ENCODE measurements at regions not wholly inside any gene's neighbourhood (a gene's known extent, or its start where the extent isn't known, plus 50 kb on each side); places are given as distances from the start of the nearest gene placed in this dataset.
"Not testable (repeated sequence)": the region's sequence is repeated elsewhere in the genome, so short reads cannot be mapped to it uniquely, and the experiment has no call there.

GRCh38 chr14:36465178-36465577, 54.9 kb downstream of the NKX2-1 start:
- no peak for DNase-seq

- no peak for DNase-seq
Measured at GRCh38 chr14:36462890-36463289, 57.1 kb downstream of the NKX2-1 start.

GRCh38 chr14:36455241-36455627, 64.8 kb downstream of the NKX2-1 start:
- no peak for DNase-seq

GRCh38 chr14:36454599-36455240, 65.3 kb downstream of the NKX2-1 start:
- no peak for DNase-seq

- no peak for DNase-seq
Measured at GRCh38 chr14:36452860-36453259, 67.2 kb downstream of the NKX2-1 start.

- DNase-seq, result no peak
Measured at GRCh38 chr14:36451310-36452065, 68.5 kb downstream of the NKX2-1 start.

- DNase-seq, result no peak
Measured at GRCh38 chr14:36450550-36450949, 69.5 kb downstream of the NKX2-1 start.

- no peak for DNase-seq
Measured at GRCh38 chr14:36449903-36450302, 70.1 kb downstream of the NKX2-1 start.

GRCh38 chr14:36443374-36443773, 76.7 kb downstream of the NKX2-1 start:
- DNase-seq, result no peak

GRCh38 chr14:36442824-36443241, 77.2 kb downstream of the NKX2-1 start:
- DNase-seq, result no peak

- DNase-seq, result no peak
Measured at GRCh38 chr14:36441283-36441682, 78.7 kb downstream of the NKX2-1 start.

GRCh38 chr14:36439766-36440165, 80.3 kb downstream of the NKX2-1 start:
- no peak for DNase-seq

GRCh38 chr14:36438883-36439282, 81.1 kb downstream of the NKX2-1 start:
- DNase-seq, result no peak

GRCh38 chr14:36430662-36431084, 89.4 kb downstream of the NKX2-1 start:
- DNase-seq, result no peak

- no peak for DNase-seq
Measured at GRCh38 chr14:36430169-36430568, 89.9 kb downstream of the NKX2-1 start.

GRCh38 chr14:36429692-36430091, 90.3 kb downstream of the NKX2-1 start:
- no peak for DNase-seq

- DNase-seq, result no peak
Measured at GRCh38 chr14:36428350-36428749, 91.7 kb downstream of the NKX2-1 start.

GRCh38 chr14:36426836-36427235, 93.2 kb downstream of the NKX2-1 start:
- no peak for DNase-seq

GRCh38 chr14:36426113-36426512, 93.9 kb downstream of the NKX2-1 start:
- no peak for DNase-seq

GRCh38 chr14:36424478-36425102, 95.4 kb downstream of the NKX2-1 start:
- peak; percentile 78 to 80 for DNase-seq

- DNase-seq, result no peak
Measured at GRCh38 chr14:36423430-36423829, 96.6 kb downstream of the NKX2-1 start.

- no peak for DNase-seq
Measured at GRCh38 chr14:36420149-36420687, 99.8 kb upstream of the MBIP start.

GRCh38 chr14:36418937-36419336, 98.5 kb upstream of the MBIP start:
- DNase-seq, result no peak

- DNase-seq, result not testable (repeated sequence)
Measured at GRCh38 chr14:36411951-36412350, 91.5 kb upstream of the MBIP start.

All from SHP77 (cell line).